T-cell (primary cell): ENCODE measurements at regions not wholly inside any gene's neighbourhood (a gene's known extent, or its start where the extent isn't known, plus 50 kb on each side); places are given as distances from the start of the nearest gene placed in this dataset.
"Not testable (repeated sequence)": the region's sequence is repeated elsewhere in the genome, so short reads cannot be mapped to it uniquely, and the experiment has no call there.

ENCODE experiments used
- ATAC-seq, 4 experiments: fragments of 200-7000 bp in 3 of 4; fragments of 150-1000 bp in 1 of 4; cut with Tn5 transposase; replicated peaks in 1 of 4; 1 replicate in 3 of 4; 2 replicates in 1 of 4; pipeline ENCODE4 v1.10.0; 2021; ENCODE audit warnings: moderate library complexity in 3 of 4, mild to moderate bottlenecking in 2 of 4, moderate number of reproducible peaks in 1 of 4
- CTCF ChIA-PET, 2 donors: fragments of 300-600 bp; sonication (Branson Sonifier 250); formaldehyde crosslinking; loops; one replicate each; lab custom pipeline; 2022; ENCODE audit warnings: antibody characterized with exemption in 2 of 2; lab: Charles Lee
- POLR2A ChIA-PET, 2 donors: fragments of 300-600 bp; sonication (Branson Sonifier 250); formaldehyde crosslinking; loops; one replicate each; lab custom pipeline; 2022; ENCODE audit warnings: antibody characterized with exemption in 2 of 2; lab: Charles Lee
- DNase-seq, 35 experiments: peaks; one replicate each; pipeline versions ENCODE4 v3.0.0 to v3.0.0-alpha.2; 2013 to 2023
- H3K27ac ChIP-seq: one replicate; pipeline ENCODE4 v1.5.1; 2013; ENCODE audit warnings: low read length
- H3K27me3 ChIP-seq, 2 experiments: replicated peaks in 1 of 2; 1 replicate in 1 of 2; 2 replicates in 1 of 2; pipeline versions ENCODE4 v1.6.1 to v1.7.0; 2013; ENCODE audit warnings: low read length in 1 of 2, mixed read lengths in 1 of 2; ENCODE audit not compliant: control insufficient read depth in 2 of 2, insufficient read depth in 2 of 2; ENCODE audit errors: extremely low read depth in 1 of 2
- H3K36me3 ChIP-seq, 2 donors: 1 replicate in 1 of 2; 2 replicates in 1 of 2; pipeline versions ENCODE4 v1.6.1 to v1.7.0; 2013; ENCODE audit warnings: low read length in 1 of 2; ENCODE audit not compliant: control insufficient read depth in 2 of 2, insufficient read depth in 1 of 2; ENCODE audit errors: extremely low read depth in 1 of 2
- H3K4me1 ChIP-seq, 2 experiments: 1 replicate in 1 of 2; 2 replicates in 1 of 2; pipeline versions ENCODE4 v1.6.1 to v1.7.0; 2013; ENCODE audit warnings: low read length in 2 of 2, mixed read lengths in 1 of 2; ENCODE audit not compliant: insufficient read depth in 2 of 2, control insufficient read depth in 1 of 2; ENCODE audit errors: extremely low read depth in 1 of 2
- H3K4me3 ChIP-seq, 2 donors: 1 replicate in 1 of 2; 2 replicates in 1 of 2; pipeline versions ENCODE4 v1.5.1 to v1.7.0; 2013; ENCODE audit warnings: mild to moderate bottlenecking in 2 of 2, low read length in 1 of 2, moderate library complexity in 1 of 2; ENCODE audit not compliant: control insufficient read depth in 1 of 2; ENCODE audit errors: extremely low read depth in 1 of 2
- H3K9me3 ChIP-seq: 2 replicates; pipeline ENCODE4 v1.7.0; 2013
- H3K27ac Mint-ChIP-seq, 2 donors: one replicate each; pipeline ENCODE4 v1.8.0; 2020 to 2021; ENCODE audit warnings: mild to moderate bottlenecking in 2 of 2, mixed read lengths in 2 of 2
- H3K27me3 Mint-ChIP-seq, 2 donors: one replicate each; pipeline ENCODE4 v1.8.0; 2021 to 2022; ENCODE audit warnings: mixed read lengths in 2 of 2
- H3K36me3 Mint-ChIP-seq: one replicate; pipeline ENCODE4 v1.8.0; 2021; ENCODE audit warnings: mixed read lengths
- H3K4me1 Mint-ChIP-seq, 3 donors: one replicate each; pipeline ENCODE4 v1.8.0; 2020 to 2022; ENCODE audit warnings: mixed read lengths in 3 of 3, mild to moderate bottlenecking in 1 of 3
- H3K4me3 Mint-ChIP-seq, 3 donors: one replicate each; pipeline ENCODE4 v1.8.0; 2020 to 2022; ENCODE audit warnings: mild to moderate bottlenecking in 3 of 3, mixed read lengths in 3 of 3, moderate library complexity in 3 of 3
- H3K9me3 Mint-ChIP-seq, 3 donors: one replicate each; pipeline ENCODE4 v1.8.0; 2020 to 2022; ENCODE audit warnings: mixed read lengths in 3 of 3
- WGBS: methylation state at CpG from one replicate; pipeline ENCODE4 v1.1.5; 2013; ENCODE audit warnings: missing lambda C conversion rate; ENCODE audit not compliant: insufficient coverage; 5-methylcytosine and 5-hydroxymethylcytosine counted together

DNA sequence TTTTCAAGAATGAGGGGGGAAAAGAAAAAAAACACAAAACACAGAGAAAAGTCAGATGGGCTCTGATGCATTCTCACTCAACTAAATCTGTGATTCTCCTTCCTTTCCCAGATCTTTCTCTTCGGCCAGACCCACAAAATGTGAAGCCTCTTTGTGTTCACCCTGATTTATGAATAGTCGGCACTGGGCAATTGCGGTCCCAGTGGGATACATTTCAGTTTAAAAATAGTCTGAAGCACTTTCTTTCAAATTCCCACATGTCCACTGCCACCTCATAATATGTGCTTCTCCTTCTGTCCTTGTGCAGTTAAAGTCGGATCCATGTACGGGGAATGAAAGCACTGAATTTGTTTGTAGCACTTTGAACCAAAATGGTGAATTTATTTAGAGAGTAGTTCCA lies 995.4 kb upstream of the WWC1 start:
- DNase-seq (no peak), ATAC-seq (no peak)
- no peaks in the 10 kb centered on the region for H3K36me3 Mint-ChIP-seq
- no peaks in the 10 kb centered on the region for H3K4me1 ChIP-seq
- no peaks in the 10 kb centered on the region for H3K27me3 Mint-ChIP-seq
- ChIA-PET POLR2A (no interaction called here), CTCF (no interaction called here)
- H3K4me1 Mint-ChIP-seq: no peaks in the 10 kb centered on the region
- no peaks in the 10 kb centered on the region for H3K9me3 ChIP-seq
- H3K27me3 ChIP-seq: peaks cover 0 to 2% of the 10 kb centered on the region in 2 experiments
- 23% methylated on average over 3 of the region's 5 CpGs for WGBS
- no peak overlapping the region for H3K27ac ChIP-seq
- H3K4me3 Mint-ChIP-seq: no peak overlapping the region
- no peak overlapping the region for H3K27ac Mint-ChIP-seq
- peaks cover 6 to 36% (median 19%) of the 10 kb centered on the region in 3 donors for H3K9me3 Mint-ChIP-seq
- H3K4me3 ChIP-seq: no peak overlapping the region
- H3K36me3 ChIP-seq: no peaks in the 10 kb centered on the region

DNA sequence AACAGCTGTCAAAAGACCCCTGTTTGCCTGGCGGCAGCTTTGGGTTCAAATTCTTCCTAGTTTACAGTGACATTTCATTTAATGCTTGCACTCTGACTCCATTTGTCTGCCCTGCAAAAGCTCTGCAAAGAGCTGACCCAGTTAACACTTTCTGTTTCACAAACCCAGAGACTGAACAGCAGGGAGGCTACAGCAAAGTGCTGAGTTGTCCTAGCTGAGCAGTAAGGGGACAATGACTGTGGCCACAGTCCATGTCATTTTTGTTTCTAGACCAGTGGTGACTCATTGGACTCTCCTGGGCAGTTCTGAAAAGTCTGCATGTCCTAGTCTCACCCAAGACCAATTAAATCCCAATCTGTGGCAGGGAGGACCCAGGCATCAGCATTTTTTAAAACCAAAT lies 994.8 kb upstream of the WWC1 start:
- H3K27me3 Mint-ChIP-seq: no peaks in the 10 kb centered on the region
- no peaks in the 10 kb centered on the region for H3K9me3 ChIP-seq
- peaks cover 0 to 2% of the 10 kb centered on the region in 2 experiments for H3K27me3 ChIP-seq
- POLR2A ChIA-PET: no interaction called here
- H3K4me1 Mint-ChIP-seq: no peaks in the 10 kb centered on the region
- H3K27ac Mint-ChIP-seq: no peak overlapping the region
- DNase-seq (no peak), ATAC-seq (no peak)
- peaks cover 6 to 36% (median 19%) of the 10 kb centered on the region in 3 donors for H3K9me3 Mint-ChIP-seq
- no peaks in the 10 kb centered on the region for H3K36me3 ChIP-seq
- 89% methylated on average over 1 of the region's 1 CpG for WGBS
- no peak overlapping the region for H3K4me3 ChIP-seq
- no peaks in the 10 kb centered on the region for H3K36me3 Mint-ChIP-seq
- H3K4me3 Mint-ChIP-seq: no peak overlapping the region
- H3K4me1 ChIP-seq: no peaks in the 10 kb centered on the region
- H3K27ac ChIP-seq: no peak overlapping the region
- CTCF ChIA-PET: no interaction called here

DNA sequence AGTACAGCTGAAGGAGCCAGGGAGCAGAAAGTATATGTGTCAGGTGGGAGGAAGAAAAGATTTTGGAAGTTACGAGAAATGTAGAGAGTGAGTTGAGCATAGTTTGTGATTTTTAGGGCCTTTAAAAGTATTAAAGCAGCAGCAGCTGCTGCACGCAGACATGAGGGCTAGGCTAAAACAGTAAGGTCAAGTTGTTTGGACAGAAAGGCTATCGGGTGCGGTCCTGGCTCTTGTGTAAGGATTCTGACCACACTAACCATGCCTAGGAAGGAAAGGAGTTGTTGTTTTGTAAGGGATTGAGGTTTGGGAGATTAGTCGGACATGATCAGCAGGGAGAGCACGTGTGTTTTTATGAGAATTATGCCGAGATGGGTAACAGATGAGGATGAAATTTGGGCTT lies 991.6 kb upstream of the WWC1 start:
- H3K9me3 ChIP-seq, CTCF ChIA-PET, H3K4me3 Mint-ChIP-seq, H3K4me1 Mint-ChIP-seq, H3K36me3 Mint-ChIP-seq, H3K4me3 ChIP-seq, H3K27ac ChIP-seq, POLR2A ChIA-PET, H3K4me1 ChIP-seq, H3K36me3 ChIP-seq, H3K27me3 ChIP-seq, H3K27me3 Mint-ChIP-seq, ATAC-seq, DNase-seq, H3K27ac Mint-ChIP-seq: not testable (repeated sequence)
- WGBS: 81% methylated on average over 7 of the region's 7 CpGs
- peaks cover 9 to 42% (median 19%) of the 10 kb centered on the region in 3 donors for H3K9me3 Mint-ChIP-seq

DNA sequence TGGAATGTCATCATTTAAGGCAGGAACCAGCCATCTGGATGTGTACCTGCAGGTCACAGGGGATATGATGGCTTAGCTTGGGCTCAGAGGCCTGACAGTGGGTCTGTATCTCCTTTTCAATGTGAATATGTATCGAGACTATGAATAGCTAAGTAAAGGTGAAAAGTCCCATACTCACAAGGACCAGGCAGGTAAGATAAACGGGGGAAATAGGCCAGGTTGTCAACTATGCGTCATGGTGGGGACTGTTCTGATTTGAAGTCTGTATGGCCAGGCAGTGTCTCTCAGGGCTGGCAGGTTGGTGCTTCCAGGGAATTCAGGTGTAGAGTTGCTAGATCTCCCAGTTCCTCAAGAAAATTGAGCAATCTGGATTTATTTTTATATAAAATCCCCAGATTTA lies 987.9 kb upstream of the WWC1 start:
- no peak overlapping the region for H3K27ac ChIP-seq
- no peaks in the 10 kb centered on the region for H3K9me3 ChIP-seq
- H3K36me3 ChIP-seq: no peaks in the 10 kb centered on the region
- no peaks in the 10 kb centered on the region for H3K4me1 Mint-ChIP-seq
- H3K27ac Mint-ChIP-seq: no peak overlapping the region
- no peaks in the 10 kb centered on the region for H3K27me3 Mint-ChIP-seq
- ChIA-PET CTCF (no interaction called here), POLR2A (interaction anchor here in 1 of 2 donors (0.5 kb wide), 1 partner anchor 891 kb away, joined by 5 read pairs; no protein-coding TSS in a partner anchor)
- no peaks in the 10 kb centered on the region for H3K4me1 ChIP-seq
- H3K4me3 Mint-ChIP-seq: no peak overlapping the region
- H3K4me3 ChIP-seq: no peak overlapping the region
- H3K9me3 Mint-ChIP-seq: peaks cover 5 to 39% (median 18%) of the 10 kb centered on the region in 3 donors
- no peaks in the 10 kb centered on the region for H3K36me3 Mint-ChIP-seq
- ATAC-seq (no peak), DNase-seq (no peak)
- no peaks in the 10 kb centered on the region for H3K27me3 ChIP-seq
- 88% methylated on average over 2 of the region's 3 CpGs for WGBS

DNA sequence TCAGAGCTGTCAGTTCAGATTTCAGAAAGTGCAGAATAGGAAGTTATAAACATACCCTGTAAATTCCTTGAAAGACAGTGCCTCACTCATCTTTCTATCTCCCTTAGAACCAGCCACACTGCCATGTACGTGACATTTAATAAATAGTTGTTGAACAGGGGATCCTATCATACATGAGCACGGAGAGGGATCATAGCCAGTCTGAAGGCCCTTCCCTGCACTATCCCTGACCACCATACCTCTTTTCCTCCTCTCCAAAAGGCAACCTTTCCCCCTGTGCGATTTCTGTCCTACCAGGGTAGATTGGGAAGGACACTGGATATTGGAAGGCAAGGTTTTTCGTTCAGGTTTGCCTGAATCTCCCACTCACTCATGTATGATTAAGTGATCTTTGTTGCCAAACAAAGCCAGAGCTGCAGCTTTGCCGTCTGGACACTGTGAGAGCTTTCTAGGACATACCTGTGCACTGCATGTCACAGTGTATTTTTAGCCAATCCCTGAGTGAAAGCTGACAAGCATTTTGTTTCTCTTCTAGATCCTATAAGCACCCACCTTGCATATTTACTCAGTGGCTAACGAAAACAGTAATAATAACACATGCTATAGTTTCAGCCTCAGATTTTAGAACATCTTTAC lies 986.5 kb upstream of the WWC1 start:
- no peak overlapping the region for H3K4me3 Mint-ChIP-seq
- Histone ChIP-seq H3K27me3 (no peaks in the 10 kb centered on the region), H3K27ac (no peak overlapping the region), H3K9me3 (no peaks in the 10 kb centered on the region), H3K36me3 (no peaks in the 10 kb centered on the region), H3K4me3 (no peak overlapping the region), H3K4me1 (no peaks in the 10 kb centered on the region)
- H3K9me3 Mint-ChIP-seq: peaks cover 5 to 29% (median 16%) of the 10 kb centered on the region in 3 donors
- no peaks in the 10 kb centered on the region for H3K36me3 Mint-ChIP-seq
- no peaks in the 10 kb centered on the region for H3K27me3 Mint-ChIP-seq
- CTCF ChIA-PET: no interaction called here
- DNase-seq: no peak
- POLR2A ChIA-PET: no interaction called here
- no peak overlapping the region for H3K27ac Mint-ChIP-seq
- WGBS: 60% methylated on average over 1 of the region's 6 CpGs
- no peaks in the 10 kb centered on the region for H3K4me1 Mint-ChIP-seq
- no peak for ATAC-seq

DNA sequence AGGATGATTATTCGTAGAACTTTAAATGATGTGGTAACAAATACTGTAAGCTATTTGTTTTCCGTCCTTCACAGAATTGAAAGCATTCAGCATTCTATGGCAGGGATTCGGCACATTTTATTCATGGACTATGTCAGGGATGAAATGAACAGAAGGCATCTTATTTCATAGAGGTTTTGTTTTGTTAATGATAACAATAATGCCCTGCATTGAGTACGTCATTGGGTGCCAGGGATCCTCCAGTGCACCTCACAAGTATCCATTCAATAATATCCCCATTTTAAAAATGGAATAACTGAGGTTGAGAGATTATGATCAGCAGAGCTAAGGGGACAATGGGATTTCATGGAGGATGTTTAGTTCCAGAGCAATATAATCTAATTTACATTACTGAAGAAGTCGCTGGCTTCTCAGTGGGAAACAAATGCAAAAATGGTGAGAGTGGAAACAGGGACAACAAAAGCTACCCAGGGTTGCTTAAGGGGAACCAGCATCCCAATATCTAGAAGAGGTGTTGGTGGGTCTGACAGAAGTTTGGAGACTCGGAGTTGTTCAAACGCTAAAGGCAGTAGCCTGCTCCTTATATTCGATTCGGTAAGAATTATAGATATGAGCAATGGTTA lies 985.7 kb upstream of the WWC1 start:
- DNase-seq (no peak), ATAC-seq (no peak)
- Mint-ChIP-seq H3K36me3 (no peaks in the 10 kb centered on the region), H3K4me3 (no peak overlapping the region), H3K27ac (no peak overlapping the region), H3K4me1 (no peaks in the 10 kb centered on the region), H3K27me3 (no peaks in the 10 kb centered on the region), H3K9me3 (peaks cover 5 to 21% (median 10%) of the 10 kb centered on the region in 3 donors)
- H3K4me1 ChIP-seq: no peaks in the 10 kb centered on the region
- no peaks in the 10 kb centered on the region for H3K27me3 ChIP-seq
- POLR2A ChIA-PET: no interaction called here
- no peaks in the 10 kb centered on the region for H3K9me3 ChIP-seq
- WGBS: 64% methylated on average over 6 of the region's 9 CpGs
- CTCF ChIA-PET: no interaction called here
- no peaks in the 10 kb centered on the region for H3K36me3 ChIP-seq
- no peak overlapping the region for H3K27ac ChIP-seq
- H3K4me3 ChIP-seq: no peak overlapping the region
